Parathyroid adenoma (tissue), 2 donors: ENCODE measurements at regions not wholly inside any gene's neighbourhood (a gene's known extent, or its start where the extent isn't known, plus 50 kb on each side); places are given as distances from the start of the nearest gene placed in this dataset.

Source experiments
- H2AFZ ChIP-seq: fragments of 300-600 bp; sonication (generic); one replicate; pipeline ENCODE4 v1.7.0; 2017; ENCODE audit warnings: antibody characterized with exemption, mild to moderate bottlenecking
- H3K27ac ChIP-seq: fragments of 300-600 bp; sonication (generic); one replicate; pipeline ENCODE4 v1.7.0; 2017
- H3K27me3 ChIP-seq: fragments of 300-600 bp; sonication (generic); one replicate; pipeline ENCODE4 v1.7.0; 2017; ENCODE audit warnings: low read length; ENCODE audit not compliant: control insufficient read depth, insufficient read depth
- H3K36me3 ChIP-seq: fragments of 300-600 bp; sonication (generic); one replicate; pipeline ENCODE4 v1.7.0; 2017; ENCODE audit warnings: low read length; ENCODE audit not compliant: control insufficient read depth, insufficient read depth
- H3K4me1 ChIP-seq: fragments of 300-600 bp; sonication (generic); one replicate; pipeline ENCODE4 v1.7.0; 2017; ENCODE audit warnings: control low read depth
- H3K4me2 ChIP-seq: fragments of 300-600 bp; sonication (generic); one replicate; pipeline ENCODE4 v1.7.0; 2017; ENCODE audit warnings: low read length
- H3K4me3 ChIP-seq: fragments of 300-600 bp; sonication (generic); one replicate; pipeline ENCODE4 v1.7.0; 2017; ENCODE audit warnings: low read depth, low read length
- H3K79me2 ChIP-seq: fragments of 300-600 bp; sonication (generic); one replicate; pipeline ENCODE4 v1.7.0; 2017; ENCODE audit warnings: control low read depth
- H3K9ac ChIP-seq: fragments of 300-600 bp; sonication (generic); one replicate; pipeline ENCODE4 v1.7.0; 2017; ENCODE audit warnings: mild to moderate bottlenecking
- H3K9me3 ChIP-seq: fragments of 300-600 bp; sonication (generic); one replicate; pipeline ENCODE4 v1.7.0; 2017; ENCODE audit warnings: low read length; ENCODE audit not compliant: control insufficient read depth
- CTCF ChIP-seq: fragments of 300-600 bp; sonication (generic); IDR thresholded peaks from one replicate; pipeline ENCODE4 v1.7.0; 2017; ENCODE audit warnings: antibody characterized with exemption, mild to moderate bottlenecking
- donor health status: primary hyperparathyroidism.

- Histone ChIP-seq H3K27me3 (no peaks in the 10 kb centered on the region), H3K36me3 (no peaks in the 10 kb centered on the region), H3K4me2 (no peak overlapping the region), H3K79me2 (no peaks in the 10 kb centered on the region), H3K4me3 (no peak overlapping the region), H3K4me1 (no peaks in the 10 kb centered on the region), H3K27ac (no peak overlapping the region), H3K9ac (no peak overlapping the region), H3K9me3 (no peaks in the 10 kb centered on the region), H2AFZ (no peak overlapping the region)
- TF ChIP-seq CTCF: no peak
Measured at GRCh38 chr10:109115179-109115578, 808.1 kb downstream of the XPNPEP1 start.

GRCh38 chr10:109114579-109114978, 808.7 kb downstream of the XPNPEP1 start:
- no peak overlapping the region for H3K4me3 ChIP-seq
- no peaks in the 10 kb centered on the region for H3K4me1 ChIP-seq
- no peaks in the 10 kb centered on the region for H3K9me3 ChIP-seq
- no peak for TF ChIP-seq CTCF
- H3K36me3 ChIP-seq: no peaks in the 10 kb centered on the region
- H3K9ac ChIP-seq: no peak overlapping the region
- no peak overlapping the region for H3K27ac ChIP-seq
- no peaks in the 10 kb centered on the region for H3K79me2 ChIP-seq
- H3K4me2 ChIP-seq: no peak overlapping the region
- no peak overlapping the region for H2AFZ ChIP-seq
- H3K27me3 ChIP-seq: no peaks in the 10 kb centered on the region

- Histone ChIP-seq H3K36me3 (no peaks in the 10 kb centered on the region), H3K4me2 (no peak overlapping the region), H3K9ac (no peak overlapping the region), H3K27ac (no peak overlapping the region), H3K4me3 (no peak overlapping the region), H3K27me3 (no peaks in the 10 kb centered on the region), H3K79me2 (no peaks in the 10 kb centered on the region), H3K4me1 (no peaks in the 10 kb centered on the region), H3K9me3 (no peaks in the 10 kb centered on the region), H2AFZ (no peak overlapping the region)
- no peak for TF ChIP-seq CTCF
Measured at GRCh38 chr10:109106604-109107003, 816.7 kb downstream of the XPNPEP1 start.

GRCh38 chr10:109105725-109106124, 817.6 kb downstream of the XPNPEP1 start:
- H3K36me3 ChIP-seq: no peaks in the 10 kb centered on the region
- TF ChIP-seq CTCF: no peak
- no peaks in the 10 kb centered on the region for H3K9me3 ChIP-seq
- no peaks in the 10 kb centered on the region for H3K79me2 ChIP-seq
- H3K4me1 ChIP-seq: no peaks in the 10 kb centered on the region
- no peak overlapping the region for H3K27ac ChIP-seq
- no peaks in the 10 kb centered on the region for H3K27me3 ChIP-seq
- no peak overlapping the region for H3K4me2 ChIP-seq
- H3K4me3 ChIP-seq: no peak overlapping the region
- no peak overlapping the region for H3K9ac ChIP-seq
- no peak overlapping the region for H2AFZ ChIP-seq

GRCh38 chr10:109104806-109105205, 818.5 kb downstream of the XPNPEP1 start:
- no peaks in the 10 kb centered on the region for H3K79me2 ChIP-seq
- no peak for TF ChIP-seq CTCF
- H3K27ac ChIP-seq: no peak overlapping the region
- no peak overlapping the region for H3K9ac ChIP-seq
- no peaks in the 10 kb centered on the region for H3K9me3 ChIP-seq
- no peak overlapping the region for H2AFZ ChIP-seq
- H3K27me3 ChIP-seq: no peaks in the 10 kb centered on the region
- no peak overlapping the region for H3K4me3 ChIP-seq
- H3K4me2 ChIP-seq: no peak overlapping the region
- H3K36me3 ChIP-seq: no peaks in the 10 kb centered on the region
- no peaks in the 10 kb centered on the region for H3K4me1 ChIP-seq
